BE2C (cell line): ENCODE measurements at regions not wholly inside any gene's neighbourhood (a gene's known extent, or its start where the extent isn't known, plus 50 kb on each side); places are given as distances from the start of the nearest gene placed in this dataset.

ENCODE experiments used
- DNase-seq: peaks from one replicate; pipeline ENCODE4 v3.0.0-alpha.2; 2020
- H3K27me3 ChIP-seq: fragments of 250-450 bp; sonication (Bioruptor Pico); 2 replicates; pipeline ENCODE4 v1.5.1; 2020; ENCODE audit warnings: mild to moderate bottlenecking
- H3K36me3 ChIP-seq: fragments of 250-450 bp; sonication (Bioruptor Pico); 2 replicates; pipeline ENCODE4 v1.5.1; 2020; ENCODE audit warnings: mild to moderate bottlenecking
- H3K4me1 ChIP-seq: fragments of 250-450 bp; sonication (Bioruptor Pico); 2 replicates; pipeline ENCODE4 v1.5.1; 2020
- H3K4me3 ChIP-seq: 2 replicates; pipeline ENCODE4 v1.5.1; 2011; ENCODE audit warnings: low read depth, low read length
- H3K9me3 ChIP-seq: fragments of 250-450 bp; sonication (Bioruptor Pico); 2 replicates; pipeline ENCODE4 v1.5.1; 2020
- TF ChIP-seq, protein P1 (sequence below): IDR thresholded peaks from 2 replicates; pipeline ENCODE4 v1.5.1; 2012; ENCODE audit warnings: mild to moderate bottlenecking, low read depth, low read length

DNA sequence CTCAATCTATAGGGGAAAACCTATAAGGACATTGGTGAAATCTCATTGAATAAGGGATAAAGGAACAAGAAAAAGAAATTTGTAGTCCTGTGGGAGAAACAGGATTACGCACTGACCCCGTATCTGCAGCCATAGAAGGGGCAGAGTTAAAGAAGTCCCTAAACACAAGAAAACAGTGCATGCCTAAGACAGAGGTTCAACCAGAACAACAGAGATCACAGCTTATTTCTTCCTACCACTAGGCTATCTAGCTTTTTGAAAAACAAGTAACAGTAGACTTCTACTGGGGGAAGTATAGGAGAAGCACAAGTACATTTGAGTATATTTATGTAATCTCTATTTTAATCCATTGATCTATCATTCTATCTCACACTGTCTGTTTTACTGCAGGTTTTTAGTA lies 485.2 kb upstream of the REG3G start:
- Histone ChIP-seq H3K4me3 (no peak overlapping the region), H3K27me3 (no peaks in the 10 kb centered on the region), H3K4me1 (no peaks in the 10 kb centered on the region), H3K9me3 (no peaks in the 10 kb centered on the region), H3K36me3 (no peaks in the 10 kb centered on the region)
- TF ChIP-seq, protein P1, sequence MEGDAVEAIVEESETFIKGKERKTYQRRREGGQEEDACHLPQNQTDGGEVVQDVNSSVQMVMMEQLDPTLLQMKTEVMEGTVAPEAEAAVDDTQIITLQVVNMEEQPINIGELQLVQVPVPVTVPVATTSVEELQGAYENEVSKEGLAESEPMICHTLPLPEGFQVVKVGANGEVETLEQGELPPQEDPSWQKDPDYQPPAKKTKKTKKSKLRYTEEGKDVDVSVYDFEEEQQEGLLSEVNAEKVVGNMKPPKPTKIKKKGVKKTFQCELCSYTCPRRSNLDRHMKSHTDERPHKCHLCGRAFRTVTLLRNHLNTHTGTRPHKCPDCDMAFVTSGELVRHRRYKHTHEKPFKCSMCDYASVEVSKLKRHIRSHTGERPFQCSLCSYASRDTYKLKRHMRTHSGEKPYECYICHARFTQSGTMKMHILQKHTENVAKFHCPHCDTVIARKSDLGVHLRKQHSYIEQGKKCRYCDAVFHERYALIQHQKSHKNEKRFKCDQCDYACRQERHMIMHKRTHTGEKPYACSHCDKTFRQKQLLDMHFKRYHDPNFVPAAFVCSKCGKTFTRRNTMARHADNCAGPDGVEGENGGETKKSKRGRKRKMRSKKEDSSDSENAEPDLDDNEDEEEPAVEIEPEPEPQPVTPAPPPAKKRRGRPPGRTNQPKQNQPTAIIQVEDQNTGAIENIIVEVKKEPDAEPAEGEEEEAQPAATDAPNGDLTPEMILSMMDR, result no peak
- DNase-seq, result no peak

DNA sequence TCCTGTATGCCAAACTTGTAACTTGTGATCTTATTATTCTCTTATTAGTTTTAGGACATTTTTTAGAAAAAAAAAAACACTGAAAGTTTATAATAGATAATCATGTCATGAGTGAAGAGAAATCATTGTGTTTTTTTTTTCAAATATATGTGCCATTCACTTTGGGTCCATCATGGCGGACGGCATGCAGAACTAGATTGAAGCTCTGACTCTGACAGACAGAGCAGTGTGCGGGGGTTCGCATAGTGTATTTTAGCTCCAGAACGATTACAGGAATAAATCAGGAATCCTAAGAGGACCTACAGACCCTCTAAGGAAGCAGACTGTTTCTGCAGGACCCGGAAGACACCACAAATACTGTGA lies 484.4 kb upstream of the REG3G start:
- no peaks in the 10 kb centered on the region for H3K9me3 ChIP-seq
- H3K36me3 ChIP-seq, result no peaks in the 10 kb centered on the region
- H3K27me3 ChIP-seq, result no peaks in the 10 kb centered on the region
- no peak overlapping the region for H3K4me3 ChIP-seq
- TF ChIP-seq, protein P1, result no peak
- DNase-seq, result no peak
- no peaks in the 10 kb centered on the region for H3K4me1 ChIP-seq

DNA sequence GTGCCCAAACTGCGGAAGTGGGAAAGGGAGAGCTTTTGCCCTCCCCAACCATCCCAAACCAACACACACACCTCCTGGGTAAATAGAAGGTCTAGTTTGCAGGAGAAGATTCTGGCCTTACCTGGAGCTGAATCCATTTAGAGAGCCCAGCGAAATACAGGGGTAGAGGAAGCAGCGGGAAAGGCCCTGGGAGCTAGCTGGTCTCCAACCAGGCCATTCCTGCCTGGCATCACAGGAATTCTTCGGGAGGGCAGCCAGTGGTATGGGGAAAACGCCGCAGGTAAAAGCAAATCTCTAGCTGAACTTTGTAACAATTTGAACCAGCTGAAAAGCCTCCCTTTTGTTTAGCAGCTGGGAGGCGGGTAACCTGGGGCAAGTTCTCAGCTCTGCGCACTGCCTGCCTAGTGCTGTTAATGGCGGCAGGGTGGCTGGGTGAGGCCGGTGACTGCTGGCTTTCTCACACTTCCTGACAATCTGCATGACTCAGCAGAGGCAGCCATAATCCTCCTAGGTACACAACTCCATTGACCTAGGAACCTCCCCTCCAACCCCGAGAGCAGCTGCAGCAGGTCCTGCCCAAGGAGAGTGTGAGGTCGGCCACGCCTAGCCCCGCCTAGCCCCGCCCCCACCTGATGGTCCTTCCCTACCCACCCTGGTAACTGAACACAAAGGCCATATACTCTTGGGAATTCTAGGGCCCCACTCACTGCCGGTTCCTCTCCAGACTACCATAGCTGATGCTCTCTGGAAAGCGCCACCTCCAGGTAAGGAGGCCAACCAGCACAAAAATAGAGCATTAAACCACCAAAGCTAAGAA lies 483.8 kb upstream of the REG3G start:
- H3K36me3 ChIP-seq, result no peaks in the 10 kb centered on the region
- no peaks in the 10 kb centered on the region for H3K27me3 ChIP-seq
- no peak overlapping the region for H3K4me3 ChIP-seq
- DNase-seq, result no peak
- no peaks in the 10 kb centered on the region for H3K4me1 ChIP-seq
- H3K9me3 ChIP-seq, result no peaks in the 10 kb centered on the region
- TF ChIP-seq, protein P1, result no peak

DNA sequence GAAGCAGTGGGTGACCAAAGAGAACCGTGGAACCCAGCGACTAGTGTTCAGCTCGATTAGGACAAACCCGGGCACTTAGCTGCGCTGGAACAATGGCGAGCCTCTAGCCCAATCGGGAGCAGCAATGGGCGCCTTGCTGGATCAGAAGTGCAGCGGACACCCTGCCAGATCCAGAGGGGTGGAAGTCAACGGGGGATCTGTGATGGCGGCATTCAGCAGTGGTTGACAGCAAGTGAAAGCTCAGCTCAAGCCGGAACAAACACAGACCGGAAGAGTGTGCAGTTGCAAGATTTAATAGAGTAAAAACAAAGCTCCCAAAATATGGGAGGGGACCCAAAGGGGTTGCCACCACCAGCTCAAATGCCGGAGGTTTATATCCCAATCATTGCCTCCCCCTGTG lies 478.7 kb upstream of the REG3G start:
- H3K4me3 ChIP-seq, result no peak overlapping the region
- no peaks in the 10 kb centered on the region for H3K36me3 ChIP-seq
- no peaks in the 10 kb centered on the region for H3K9me3 ChIP-seq
- no peaks in the 10 kb centered on the region for H3K4me1 ChIP-seq
- no peaks in the 10 kb centered on the region for H3K27me3 ChIP-seq
- TF ChIP-seq, protein P1, result no peak
- no peak for DNase-seq

DNA sequence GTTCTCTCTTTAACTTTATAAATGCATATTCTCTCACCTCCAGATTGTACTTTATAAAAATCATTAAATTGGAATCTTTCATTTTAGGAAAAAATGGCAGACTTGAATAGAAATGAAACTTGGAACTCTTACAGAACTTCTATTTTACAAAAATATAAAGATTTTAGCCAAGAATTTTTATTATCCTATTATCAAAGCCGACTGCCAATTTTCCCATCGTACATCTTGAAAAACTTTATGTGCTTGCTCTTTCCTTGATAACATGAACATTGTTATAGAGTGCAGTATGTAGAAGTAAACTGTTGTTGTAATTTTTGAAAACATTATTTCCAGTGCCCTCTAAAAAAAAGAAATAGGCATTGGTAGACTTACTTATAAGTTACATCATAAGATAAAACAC lies 475.7 kb upstream of the REG3G start:
- no peaks in the 10 kb centered on the region for H3K27me3 ChIP-seq
- TF ChIP-seq, protein P1, result no peak
- H3K9me3 ChIP-seq, result no peaks in the 10 kb centered on the region
- H3K4me1 ChIP-seq, result peaks cover 8% of the 10 kb centered on the region; the same call in 1 of the 2 replicates
- no peak for DNase-seq
- no peaks in the 10 kb centered on the region for H3K36me3 ChIP-seq
- H3K4me3 ChIP-seq, result no peak overlapping the region

DNA sequence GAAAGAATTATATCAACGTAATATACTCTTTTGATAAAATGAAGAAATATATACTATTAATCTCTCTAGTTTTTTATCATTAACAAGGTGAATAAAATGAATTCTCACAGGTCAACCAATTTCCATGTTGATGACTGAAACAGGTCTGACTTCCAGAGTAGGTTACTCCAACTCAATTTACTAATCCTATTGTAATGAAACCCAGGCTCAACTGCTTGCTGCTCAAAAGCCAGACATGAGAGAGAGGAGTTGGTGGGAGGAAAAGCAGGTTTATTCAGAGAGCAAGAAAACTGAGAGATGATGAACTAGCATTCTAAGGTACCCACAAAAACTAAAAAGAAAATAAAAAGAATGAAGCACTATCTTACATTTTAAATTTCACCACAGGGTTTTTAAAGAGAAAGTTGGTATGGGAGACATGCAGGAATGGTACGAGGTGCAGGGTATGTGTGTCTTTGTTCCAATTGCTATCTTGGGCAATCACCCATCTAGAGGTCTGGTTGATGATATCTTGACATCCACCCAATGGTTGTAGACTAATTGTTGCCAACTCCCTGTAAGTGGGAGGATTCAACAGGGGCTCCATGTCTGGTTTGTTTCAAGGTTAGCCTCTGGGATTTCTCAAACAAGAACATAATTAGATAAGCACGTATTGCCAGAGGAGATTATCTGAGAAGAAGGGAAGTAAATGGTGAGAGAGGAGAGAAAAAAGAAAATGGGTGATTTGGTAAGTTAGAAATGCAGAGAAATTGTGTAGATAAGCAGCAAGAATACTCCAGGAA lies 471.4 kb upstream of the REG3G start:
- DNase-seq, result peak; percentile 60
- Histone ChIP-seq H3K36me3 (no peaks in the 10 kb centered on the region), H3K27me3 (no peaks in the 10 kb centered on the region), H3K9me3 (no peaks in the 10 kb centered on the region), H3K4me3 (peak overlapping the region; percentile 42), H3K4me1 (peaks cover 11% of the 10 kb centered on the region; the same call in 1 of the 2 replicates)
- TF ChIP-seq, protein P1, result no peak
